UCSD-AML1 (cell line): ENCODE measurements at regions not wholly inside any gene's neighbourhood (a gene's known extent, or its start where the extent isn't known, plus 50 kb on each side); places are given as distances from the start of the nearest gene placed in this dataset.
"Not testable (repeated sequence)": the region's sequence is repeated elsewhere in the genome, so short reads cannot be mapped to it uniquely, and the experiment has no call there.

Source experiments
- DNase-seq: peaks from one replicate; lab custom pipeline; 2025; ENCODE audit not compliant: unreplicated experiment; lab: John Stamatoyannopoulos, UW

GRCh38 chr2:111385226-111385957 is 264.7 kb downstream of the BCL2L11 start:
- not testable (repeated sequence) for DNase-seq

- not testable (repeated sequence) for DNase-seq
Observed at GRCh38 chr2:111390605-111391004, 269.9 kb downstream of the BCL2L11 start.

GRCh38 chr2:111395350-111396128 is 274.8 kb downstream of the BCL2L11 start:
- not testable (repeated sequence) for DNase-seq

GRCh38 chr2:111400598-111401253 is 280.0 kb downstream of the BCL2L11 start:
- DNase-seq = not testable (repeated sequence)

DNA sequence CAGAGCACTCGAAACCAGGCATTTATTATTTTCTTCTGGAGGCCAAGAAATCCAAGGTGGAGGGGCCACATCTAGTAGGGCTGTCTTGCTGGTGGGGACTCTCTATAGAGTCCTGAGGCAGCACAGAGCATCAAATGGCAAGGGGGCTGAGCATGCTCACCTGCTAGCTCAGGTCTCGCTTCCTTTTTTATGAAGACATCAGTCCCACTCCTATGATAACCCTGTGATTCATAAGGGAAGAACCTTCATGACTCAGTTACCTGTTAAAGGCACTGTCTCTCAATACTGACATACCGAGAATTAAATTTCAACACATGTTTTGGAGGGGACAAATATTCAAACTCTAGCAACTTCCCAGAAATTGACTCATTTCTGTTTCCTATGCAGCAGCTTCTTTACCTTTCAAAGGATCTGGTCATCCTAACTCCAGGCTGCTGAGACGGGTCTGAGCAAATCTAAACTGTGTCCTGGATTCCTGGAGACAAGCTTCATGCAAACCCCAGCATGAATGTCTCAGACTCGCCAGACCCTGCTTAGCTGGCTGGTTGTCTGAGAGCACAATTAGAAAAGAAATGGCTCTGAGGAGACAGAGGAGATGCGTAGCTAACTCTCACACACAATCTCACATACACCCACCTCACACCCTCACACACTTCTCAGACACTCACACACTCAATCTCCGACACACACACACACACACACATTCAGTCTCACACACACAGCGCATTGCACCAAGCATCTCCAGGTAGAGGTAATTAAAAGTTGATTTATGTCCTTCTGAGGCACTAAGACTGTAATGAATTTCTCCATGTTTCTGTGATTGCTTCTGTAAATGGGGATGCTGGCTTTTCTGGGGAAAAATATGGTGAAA is 280.8 kb downstream of the BCL2L11 start:
- not testable (repeated sequence) for DNase-seq

GRCh38 chr2:111402450-111402849 is 281.7 kb downstream of the BCL2L11 start:
- DNase-seq = not testable (repeated sequence)

DNA sequence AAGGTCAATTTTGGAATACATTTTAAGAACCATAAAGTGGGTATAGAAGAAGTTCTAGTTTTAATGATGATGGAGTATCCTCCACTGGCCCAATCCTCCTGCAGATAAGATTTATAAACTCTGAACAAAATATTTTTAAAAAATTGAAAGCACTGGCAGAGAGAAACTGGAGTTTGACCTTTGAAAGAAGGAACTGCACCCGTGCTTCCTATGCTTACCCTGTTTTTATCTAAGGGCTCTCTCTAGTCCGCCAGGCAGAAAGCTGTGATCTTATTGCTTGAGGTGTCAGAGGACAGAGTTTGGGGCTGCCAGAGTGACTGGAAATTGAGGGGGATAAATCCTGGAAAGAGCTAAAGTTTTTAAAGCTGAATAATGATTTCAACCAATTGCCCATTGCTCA is 282.6 kb downstream of the BCL2L11 start:
- DNase-seq = not testable (repeated sequence)

DNA sequence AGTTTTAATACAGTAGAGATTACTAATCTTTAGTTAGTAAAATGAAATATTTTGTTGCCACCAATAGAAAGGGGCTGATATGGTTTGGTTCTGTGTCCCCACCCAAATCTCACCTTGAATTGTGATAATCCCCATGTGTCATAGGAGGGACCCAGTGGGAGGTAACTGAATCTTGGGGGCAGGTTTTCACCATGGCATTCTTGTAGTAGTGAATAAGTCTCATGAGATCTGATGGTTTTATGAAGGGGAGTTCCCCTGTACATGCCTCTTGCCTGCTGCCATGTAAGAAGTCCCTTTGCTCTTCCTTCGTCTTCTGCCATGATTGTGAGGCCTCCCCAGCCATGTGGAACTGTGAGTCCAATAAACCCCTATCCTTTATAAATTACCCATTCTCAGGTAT is 285.9 kb downstream of the BCL2L11 start:
- DNase-seq = not testable (repeated sequence)

DNA sequence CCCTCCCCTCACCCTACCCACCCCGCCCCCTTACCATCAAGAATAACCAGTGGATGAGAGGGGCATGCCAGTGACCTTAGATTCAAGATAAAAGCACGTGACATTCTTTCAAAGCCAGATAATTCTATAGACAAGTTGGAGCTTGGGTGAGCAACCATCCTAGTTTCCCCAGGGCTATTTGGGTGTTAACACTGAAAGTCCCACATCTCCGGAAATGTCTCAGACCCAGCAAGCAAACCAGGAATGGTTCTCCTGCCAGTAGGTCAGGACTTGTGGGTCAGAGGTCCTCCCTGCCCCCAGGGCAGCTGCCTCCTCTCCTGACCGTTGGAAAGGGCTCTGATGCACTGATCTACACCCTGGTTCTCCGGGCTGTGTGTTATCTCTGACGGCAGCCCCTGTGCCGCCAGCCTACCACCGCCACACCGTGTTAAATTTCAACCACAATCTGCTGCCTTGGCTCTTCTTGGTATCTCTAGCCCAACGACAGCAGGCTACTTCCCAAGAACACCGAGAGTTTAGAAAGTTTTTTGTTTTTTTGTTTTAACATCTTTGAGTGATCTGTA is 287.0 kb downstream of the BCL2L11 start:
- not testable (repeated sequence) for DNase-seq

- not testable (repeated sequence) for DNase-seq
Observed at GRCh38 chr2:111410868-111411406, 290.2 kb downstream of the BCL2L11 start.

- not testable (repeated sequence) for DNase-seq
Observed at GRCh38 chr2:111411867-111412681, 291.4 kb downstream of the BCL2L11 start.

DNA sequence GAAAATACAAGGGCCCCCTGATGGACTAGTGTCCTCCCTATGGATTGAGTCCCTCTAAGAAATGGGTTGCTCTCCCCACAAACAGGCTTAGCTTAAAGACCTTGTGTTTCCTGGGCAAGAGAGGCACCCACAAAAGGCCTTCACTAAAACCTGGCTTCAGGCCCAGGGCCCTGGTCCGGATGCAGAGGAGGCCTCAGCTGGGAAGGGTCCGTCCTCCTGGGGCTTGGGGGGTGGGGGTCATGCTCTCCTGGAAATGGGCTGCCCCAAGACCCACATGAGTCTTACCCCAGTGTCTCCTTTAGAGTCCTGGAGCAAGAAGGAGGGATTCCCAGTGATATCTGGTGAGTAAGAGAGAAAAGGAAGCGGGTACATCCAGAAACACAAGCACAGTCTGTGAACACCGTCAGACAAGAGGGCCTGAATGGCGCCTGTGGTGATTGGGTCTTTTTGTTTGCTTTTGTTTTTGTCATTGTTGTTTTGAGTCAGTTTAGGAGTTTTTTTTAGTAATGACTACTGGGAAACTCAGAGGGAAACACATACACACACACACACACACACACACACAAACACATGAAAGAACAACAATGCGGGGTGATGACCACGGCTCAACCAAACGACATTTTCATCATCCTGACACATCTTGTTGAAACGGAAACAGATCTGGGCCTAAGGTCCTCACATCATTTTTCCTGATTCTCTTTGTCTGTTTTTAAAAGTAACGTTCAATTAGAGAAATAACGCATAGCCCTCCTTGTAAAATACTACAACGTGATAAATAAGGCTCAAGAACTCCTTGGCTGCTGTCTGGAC is 292.3 kb downstream of the BCL2L11 start:
- not testable (repeated sequence) for DNase-seq

DNA sequence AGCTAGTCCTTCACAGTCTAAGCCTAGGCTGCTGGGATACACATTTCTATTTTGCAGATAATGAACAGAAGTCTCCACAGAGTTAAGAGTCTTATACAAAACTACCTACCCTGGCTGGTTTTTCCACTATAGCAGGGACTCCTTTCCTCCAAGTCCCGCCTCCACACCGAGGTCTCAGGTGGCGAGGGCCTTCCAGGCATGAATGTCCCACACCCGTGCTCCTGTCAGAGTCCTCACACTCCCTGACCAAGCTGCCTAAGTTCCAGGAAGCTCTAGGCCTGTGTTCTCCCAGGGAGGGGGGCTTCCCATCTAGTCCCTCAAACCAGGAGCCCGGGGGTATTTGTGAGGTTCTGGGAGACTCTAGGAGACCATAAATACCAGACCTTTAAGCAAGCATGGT is 293.2 kb downstream of the BCL2L11 start:
- not testable (repeated sequence) for DNase-seq

DNA sequence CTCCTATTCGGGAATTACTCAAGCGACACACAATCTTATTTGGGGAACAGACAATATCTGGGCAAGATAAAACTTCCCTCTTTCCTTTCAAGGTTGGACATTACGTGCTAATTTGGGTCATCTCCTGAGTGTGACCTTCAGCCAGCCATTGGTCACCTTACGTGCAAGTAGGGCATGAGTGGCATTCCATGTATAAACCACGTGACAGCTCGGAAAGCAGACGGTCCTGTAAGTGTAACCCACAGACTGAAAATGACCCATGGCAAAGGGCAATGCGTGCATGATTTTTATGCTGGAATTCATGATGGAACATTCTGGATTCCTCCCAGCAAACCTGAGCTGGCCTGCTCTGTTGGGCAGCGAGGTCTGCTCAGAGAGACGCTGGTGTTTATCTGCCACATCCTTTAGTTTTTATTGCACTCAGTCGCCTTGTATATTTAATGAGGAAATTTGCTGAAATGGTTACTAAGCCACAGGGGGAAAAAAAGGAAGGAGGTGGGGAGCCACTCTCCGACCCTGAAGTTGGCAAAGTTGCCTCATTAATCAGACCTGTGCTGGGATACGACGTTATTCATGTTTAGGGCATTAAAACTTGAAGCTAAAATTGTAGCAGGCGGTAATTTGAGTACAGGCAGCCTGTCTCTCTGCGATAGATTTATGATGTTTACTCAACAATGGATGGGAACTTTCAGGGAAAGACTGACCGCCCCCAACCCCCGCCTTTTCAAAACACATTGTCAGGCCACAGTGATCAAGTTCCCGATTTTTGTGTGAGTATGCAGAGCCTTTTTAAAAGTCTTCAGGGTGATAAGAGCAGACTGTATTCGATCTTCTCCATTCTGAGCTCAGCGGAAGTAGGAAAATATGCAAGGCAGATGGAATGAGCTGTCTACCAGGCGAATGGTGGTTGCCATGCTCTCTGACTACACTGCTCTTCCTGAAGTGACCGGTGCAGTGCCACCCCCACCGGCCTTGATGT is 295.3 kb downstream of the BCL2L11 start:
- not testable (repeated sequence) for DNase-seq

GRCh38 chr2:111417026-111417425 is 296.3 kb downstream of the BCL2L11 start:
- not testable (repeated sequence) for DNase-seq

DNA sequence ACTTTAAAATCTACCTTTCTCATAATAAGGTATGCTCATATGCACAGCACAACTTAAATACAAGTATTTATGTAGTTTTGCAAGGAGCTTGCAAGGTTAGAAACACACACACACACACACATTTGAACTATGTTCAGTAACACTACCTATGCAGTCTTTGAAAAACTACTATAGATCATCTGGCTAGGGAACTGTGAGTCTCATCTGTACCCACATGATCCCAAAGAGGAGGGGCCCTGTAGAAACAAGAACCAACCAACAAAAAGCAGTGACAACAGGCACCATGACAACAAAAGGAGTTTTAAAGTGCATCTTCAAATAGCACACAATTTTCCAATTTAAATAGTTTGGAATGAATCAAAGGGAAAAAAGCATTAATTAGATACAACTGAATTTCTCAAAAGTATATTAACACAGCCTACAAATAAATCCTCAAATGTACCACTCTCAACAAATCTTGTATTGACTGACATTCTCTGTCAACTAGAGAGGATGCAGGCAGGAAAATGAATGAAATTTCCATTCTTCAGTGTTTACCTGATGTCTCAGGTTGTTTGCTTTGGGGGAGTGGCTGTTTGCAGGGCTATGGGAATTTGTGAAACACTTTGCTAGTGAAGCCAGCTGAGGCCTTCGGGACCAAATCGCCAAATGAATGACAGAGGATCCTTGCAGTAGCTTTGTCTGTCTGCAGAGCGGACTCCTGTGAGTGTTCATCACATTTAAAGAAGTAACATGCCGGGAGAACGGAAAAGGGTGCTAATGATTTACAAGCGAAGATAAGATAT is 297.6 kb downstream of the BCL2L11 start:
- not testable (repeated sequence) for DNase-seq
